Fibroblast of the aortic adventitia (primary cell): ENCODE measurements at regions not wholly inside any gene's neighbourhood (a gene's known extent, or its start where the extent isn't known, plus 50 kb on each side); places are given as distances from the start of the nearest gene placed in this dataset.

Experiments used
- DNase-seq: peaks from one replicate; pipeline ENCODE4 v3.0.0-alpha.2; 2010; ENCODE audit warnings: low read depth
- H3K4me3 ChIP-seq: 2 replicates; pipeline ENCODE4 v1.5.1; 2011; ENCODE audit warnings: low read depth, mild to moderate bottlenecking, control low read depth, low read length, moderate library complexity
- CTCF ChIP-seq: IDR thresholded peaks from 2 replicates; pipeline ENCODE4 v1.5.1; 2011; ENCODE audit warnings: mild to moderate bottlenecking, low read length, control low read depth, inconsistent platforms; ENCODE audit not compliant: insufficient read depth

- DNase-seq = no peak
- TF ChIP-seq CTCF = no peak
- H3K4me3 ChIP-seq = no peak overlapping the region
Observed at GRCh38 chr10:130986846-130987245, 324.7 kb downstream of the TCERG1L start.

GRCh38 chr10:130987401-130987800 is 324.1 kb downstream of the TCERG1L start:
- H3K4me3 ChIP-seq = no peak overlapping the region
- DNase-seq = no peak
- TF ChIP-seq CTCF = no peak

- TF ChIP-seq CTCF = no peak
- H3K4me3 ChIP-seq = no peak overlapping the region
- DNase-seq = no peak
Observed at GRCh38 chr10:130989670-130990232, 321.8 kb downstream of the TCERG1L start.

- DNase-seq = no peak
- no peak overlapping the region for H3K4me3 ChIP-seq
- TF ChIP-seq CTCF = no peak
Observed at GRCh38 chr10:130990486-130990885, 321.0 kb downstream of the TCERG1L start.

- no peak for TF ChIP-seq CTCF
- no peak overlapping the region for H3K4me3 ChIP-seq
- no peak for DNase-seq
Observed at GRCh38 chr10:130992802-130993523, 318.6 kb downstream of the TCERG1L start.

GRCh38 chr10:130993612-130994011 is 317.9 kb downstream of the TCERG1L start:
- no peak for DNase-seq
- no peak overlapping the region for H3K4me3 ChIP-seq
- no peak for TF ChIP-seq CTCF

GRCh38 chr10:130994191-130994590 is 317.3 kb downstream of the TCERG1L start:
- no peak for TF ChIP-seq CTCF
- H3K4me3 ChIP-seq = no peak overlapping the region
- no peak for DNase-seq
